ENCODE measurements at regions not wholly inside any gene's neighbourhood (a gene's known extent, or its start where the extent isn't known, plus 50 kb on each side); places are given as distances from the start of the nearest gene placed in this dataset.

- DNase-seq = no peak
Measured at GRCh38 chr6:142683714-142684141, 261.2 kb downstream of the HIVEP2 start.

GRCh38 chr6:142684371-142684770 is 260.6 kb downstream of the HIVEP2 start:
- DNase-seq = no peak

GRCh38 chr6:142685852-142686506 is 259.0 kb downstream of the HIVEP2 start:
- no peak for DNase-seq

- DNase-seq = no peak
Measured at GRCh38 chr6:142686507-142686887, 258.5 kb downstream of the HIVEP2 start.

- DNase-seq = peak; percentile 65
Measured at GRCh38 chr6:142692942-142693341, 252.0 kb downstream of the HIVEP2 start.

- DNase-seq = no peak
Measured at GRCh38 chr6:142693441-142693840, 251.5 kb downstream of the HIVEP2 start.

GRCh38 chr6:142694054-142694453 is 250.9 kb downstream of the HIVEP2 start:
- DNase-seq = no peak

GRCh38 chr6:142695016-142695415 is 250.0 kb downstream of the HIVEP2 start:
- no peak for DNase-seq

- peak; percentile 4 for DNase-seq
Measured at GRCh38 chr6:142696123-142697000, 248.6 kb downstream of the HIVEP2 start.

GRCh38 chr6:142697001-142697335 is 248.0 kb downstream of the HIVEP2 start:
- DNase-seq = no peak

- DNase-seq = no peak
Measured at GRCh38 chr6:142697922-142698321, 247.1 kb downstream of the HIVEP2 start.

- DNase-seq = peak; percentile 2
Measured at GRCh38 chr6:142698751-142699150, 246.2 kb downstream of the HIVEP2 start.

GRCh38 chr6:142699391-142699790 is 245.6 kb downstream of the HIVEP2 start:
- DNase-seq = no peak

GRCh38 chr6:142700032-142700431 is 244.9 kb downstream of the HIVEP2 start:
- no peak for DNase-seq

- no peak for DNase-seq
Measured at GRCh38 chr6:142700671-142701312, 244.2 kb downstream of the HIVEP2 start.

All from NCI-H1694 (cell line).